Stomach (tissue), 8 donors: ENCODE measurements at regions not wholly inside any gene's neighbourhood (a gene's known extent, or its start where the extent isn't known, plus 50 kb on each side); places are given as distances from the start of the nearest gene placed in this dataset.
"Not testable (repeated sequence)": the region's sequence is repeated elsewhere in the genome, so short reads cannot be mapped to it uniquely, and the experiment has no call there.

Source experiments
- DNase-seq, 2 donors: peaks; one replicate each; pipeline versions ENCODE4 v3.0.0 to v3.0.0-alpha.2; 2013 to 2019
- H3K27ac ChIP-seq, 5 donors: fragments of 200-600 bp in 4 of 5; sonication (generic) in 4 of 5; one replicate each; pipeline ENCODE4 v1.5.1; 2013 to 2019; ENCODE audit warnings: mild to moderate bottlenecking in 1 of 5, moderate library complexity in 1 of 5
- H3K27me3 ChIP-seq, 3 donors: fragments of 200-600 bp; sonication (generic); one replicate each; pipeline ENCODE4 v1.5.1; 2017 to 2019; ENCODE audit warnings: mixed run types in 1 of 3
- H3K36me3 ChIP-seq, 4 donors: fragments of 200-600 bp; sonication (generic); 1 replicate in 3 of 4; 2 replicates in 1 of 4; pipeline ENCODE4 v1.5.1; 2016 to 2019
- H3K4me1 ChIP-seq, 4 donors: fragments of 200-600 bp; sonication (generic); one replicate each; pipeline ENCODE4 v1.5.1; 2016 to 2019
- H3K4me3 ChIP-seq, 4 donors: fragments of 200-600 bp; sonication (generic) in 3 of 4; one replicate each; pipeline ENCODE4 v1.5.1; 2016 to 2019; ENCODE audit warnings: mild to moderate bottlenecking in 1 of 4
- H3K9me3 ChIP-seq, 4 donors: fragments of 200-600 bp; sonication (generic); one replicate each; pipeline ENCODE4 v1.5.1; 2016 to 2019
- EP300 ChIP-seq: sonication (generic); formaldehyde crosslinking; IDR thresholded peaks from one replicate; pipeline ENCODE4 v1.6.1; 2017; ENCODE audit warnings: antibody characterized with exemption
- POLR2A ChIP-seq, 4 donors: fragments of 450-650 bp; IDR thresholded peaks; one replicate each; pipeline ENCODE4 v1.6.1; 2016; ENCODE audit warnings: antibody characterized with exemption in 4 of 4, control low read depth in 2 of 4, mild to moderate bottlenecking in 1 of 4, moderate library complexity in 1 of 4
- POLR2AphosphoS5 ChIP-seq, 3 donors: sonication (generic); formaldehyde crosslinking; IDR thresholded peaks; one replicate each; pipeline ENCODE4 v1.6.1; 2016; ENCODE audit warnings: antibody characterized with exemption in 3 of 3
- WGBS, 5 donors: extraction: QIAGEN DNeasy Blood & Tissue Kit in 3 of 5; methylation state at CpG; one replicate each; pipeline versions ENCODE4 v1.1.5 to v1.1.7; 2013 to 2018; 5-methylcytosine and 5-hydroxymethylcytosine counted together
- intact Hi-C: fragments of 100-400 bp; cut with DNase I; formaldehyde crosslinking; loops from one replicate; pipeline ENCODE4 v1.15.1; 2023; ENCODE audit warnings: low total_unique reads
- TF ChIP-seq, protein P1 (sequence below), 7 experiments: fragments of 450-650 bp in 4 of 7; fragments of 200-600 bp in 3 of 7; sonication (generic) in 3 of 7; IDR thresholded peaks; one replicate each; pipeline ENCODE4 v1.5.1; 2016 to 2019; ENCODE audit warnings: antibody characterized with exemption in 7 of 7, control low read depth in 2 of 7, mild to moderate bottlenecking in 1 of 7
- donor health status: healthy with polysubstance abuse.
- donor health status: Bipolar disorder and iron deficiency.
- donor health status: healthy.

DNA sequence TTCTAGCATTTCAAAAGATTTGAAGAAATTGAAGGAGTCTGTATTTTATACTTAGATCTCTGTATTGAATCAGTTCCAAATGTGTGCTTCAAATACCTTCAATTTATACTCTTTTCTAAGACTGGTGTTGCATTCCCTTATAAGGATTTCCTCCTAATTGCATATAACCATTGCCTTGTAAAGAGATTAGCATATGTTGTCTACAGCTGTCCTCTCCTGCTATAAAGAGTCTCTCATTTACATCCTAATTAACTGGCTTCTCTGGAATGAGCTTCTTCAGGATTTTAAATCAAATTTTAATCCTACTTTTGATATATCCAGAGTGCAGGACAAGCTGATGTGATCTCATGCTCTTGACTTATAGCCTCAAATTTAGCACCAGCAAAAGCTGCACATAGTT is 957.3 kb downstream of the XPNPEP1 start:
- intact Hi-C loops, result no loop called here
- TF ChIP-seq POLR2A (IDR thresholded peaks at IDR 0.05) (no peak), EP300 (no peak)
- Histone ChIP-seq H3K36me3 (no peaks in the 10 kb centered on the region), H3K27me3 (no peaks in the 10 kb centered on the region), H3K4me1 (no peaks in the 10 kb centered on the region), H3K27ac (no peak overlapping the region), H3K9me3 (no peaks in the 10 kb centered on the region), H3K4me3 (no peak overlapping the region)
- no peak for DNase-seq

DNA sequence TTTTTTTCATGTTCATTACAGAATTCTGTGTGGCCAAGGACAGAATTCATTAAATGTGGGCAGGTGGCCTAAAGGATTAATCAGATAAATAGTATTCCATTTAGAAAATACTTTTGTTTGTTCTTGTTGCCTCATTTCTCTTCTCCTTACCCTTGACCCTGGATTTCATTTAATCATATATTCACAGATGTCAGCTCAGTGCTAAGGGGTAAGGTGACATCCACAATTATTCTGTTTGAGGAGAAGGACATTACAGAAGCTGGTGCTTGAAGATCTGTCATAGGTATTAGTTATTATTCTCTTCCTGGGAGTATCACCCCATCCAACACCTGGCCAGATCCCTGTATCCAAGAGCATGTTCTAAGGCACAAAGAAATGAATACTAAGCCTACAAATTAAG is 961.1 kb downstream of the XPNPEP1 start:
- intact Hi-C loops, result no loop called here
- H3K9me3 ChIP-seq, result no peaks in the 10 kb centered on the region
- H3K4me1 ChIP-seq, result no peaks in the 10 kb centered on the region
- no peaks in the 10 kb centered on the region for H3K36me3 ChIP-seq
- DNase-seq, result no peak
- TF ChIP-seq POLR2AphosphoS5 (IDR thresholded peaks at IDR 0.05) (no peak), POLR2A (IDR thresholded peaks at IDR 0.05) (no peak), EP300 (no peak)
- TF ChIP-seq, protein P1, sequence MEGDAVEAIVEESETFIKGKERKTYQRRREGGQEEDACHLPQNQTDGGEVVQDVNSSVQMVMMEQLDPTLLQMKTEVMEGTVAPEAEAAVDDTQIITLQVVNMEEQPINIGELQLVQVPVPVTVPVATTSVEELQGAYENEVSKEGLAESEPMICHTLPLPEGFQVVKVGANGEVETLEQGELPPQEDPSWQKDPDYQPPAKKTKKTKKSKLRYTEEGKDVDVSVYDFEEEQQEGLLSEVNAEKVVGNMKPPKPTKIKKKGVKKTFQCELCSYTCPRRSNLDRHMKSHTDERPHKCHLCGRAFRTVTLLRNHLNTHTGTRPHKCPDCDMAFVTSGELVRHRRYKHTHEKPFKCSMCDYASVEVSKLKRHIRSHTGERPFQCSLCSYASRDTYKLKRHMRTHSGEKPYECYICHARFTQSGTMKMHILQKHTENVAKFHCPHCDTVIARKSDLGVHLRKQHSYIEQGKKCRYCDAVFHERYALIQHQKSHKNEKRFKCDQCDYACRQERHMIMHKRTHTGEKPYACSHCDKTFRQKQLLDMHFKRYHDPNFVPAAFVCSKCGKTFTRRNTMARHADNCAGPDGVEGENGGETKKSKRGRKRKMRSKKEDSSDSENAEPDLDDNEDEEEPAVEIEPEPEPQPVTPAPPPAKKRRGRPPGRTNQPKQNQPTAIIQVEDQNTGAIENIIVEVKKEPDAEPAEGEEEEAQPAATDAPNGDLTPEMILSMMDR (IDR thresholded peaks at IDR 0.05), result no peak
- no peaks in the 10 kb centered on the region for H3K27me3 ChIP-seq
- no peak overlapping the region for H3K4me3 ChIP-seq
- H3K27ac ChIP-seq, result no peak overlapping the region

DNA sequence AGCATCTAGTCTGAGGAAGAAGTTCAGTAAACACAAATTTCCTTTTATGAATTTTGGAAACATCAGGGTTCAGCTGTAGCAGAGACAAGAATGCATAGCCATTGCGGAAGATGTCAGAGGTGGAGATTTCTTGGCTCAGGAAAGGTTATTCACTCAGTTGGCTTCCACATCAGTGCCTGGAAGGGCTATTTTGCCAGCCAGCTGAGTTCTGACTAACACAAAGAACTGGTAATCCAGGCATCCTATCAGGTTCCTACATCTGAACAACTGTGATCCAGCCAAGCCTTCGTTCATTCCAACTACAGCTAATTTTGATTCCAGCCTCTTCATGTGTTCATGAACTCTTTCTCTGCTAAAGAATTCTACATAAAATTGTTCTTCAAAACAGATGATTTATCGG is 965.6 kb downstream of the XPNPEP1 start:
- Histone ChIP-seq H3K4me1 (no peaks in the 10 kb centered on the region), H3K27ac (no peak overlapping the region), H3K4me3 (no peak overlapping the region), H3K9me3 (peaks cover 0 to 8% (median 0%) of the 10 kb centered on the region in 4 donors), H3K27me3 (no peaks in the 10 kb centered on the region), H3K36me3 (no peaks in the 10 kb centered on the region)
- 60 to 79% (median 76%) methylated on average over 3 of the region's 3 CpGs for WGBS, 5 donors
- no peak for DNase-seq
- intact Hi-C loops, result no loop called here
- TF ChIP-seq, protein P1 (IDR thresholded peaks at IDR 0.05), result no peak
- TF ChIP-seq EP300 (no peak), POLR2AphosphoS5 (IDR thresholded peaks at IDR 0.05) (no peak), POLR2A (IDR thresholded peaks at IDR 0.05) (no peak)

DNA sequence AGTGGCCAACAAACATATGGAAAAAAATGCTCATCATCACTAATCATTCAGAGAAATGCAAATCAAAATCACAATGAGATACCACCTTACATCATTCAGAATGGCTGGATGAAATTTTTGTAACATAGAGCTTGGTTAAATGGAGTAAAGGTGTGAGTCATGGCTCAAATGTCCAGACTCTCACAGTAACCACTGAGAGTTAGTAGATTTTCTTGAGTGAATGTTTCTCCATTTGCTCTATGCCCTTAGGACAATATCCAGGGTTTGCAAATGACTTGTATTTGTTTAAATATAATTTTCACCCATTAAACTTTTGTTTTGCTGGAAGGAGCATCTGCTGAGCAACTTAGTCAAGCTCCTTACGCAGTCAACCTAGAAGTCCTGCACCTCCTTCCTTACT is 967.2 kb downstream of the XPNPEP1 start:
- H3K27ac ChIP-seq, result no peak overlapping the region
- peaks cover 0 to 12% (median under 1%) of the 10 kb centered on the region in 4 donors for H3K9me3 ChIP-seq
- H3K4me1 ChIP-seq, result no peaks in the 10 kb centered on the region
- no peak for DNase-seq
- no peaks in the 10 kb centered on the region for H3K36me3 ChIP-seq
- WGBS, 5 donors, result 75 to 97% (median 90%) methylated on average over 1 of the region's 1 CpG
- TF ChIP-seq POLR2A (IDR thresholded peaks at IDR 0.05) (no peak), EP300 (no peak), POLR2AphosphoS5 (IDR thresholded peaks at IDR 0.05) (no peak)
- TF ChIP-seq, protein P1 (IDR thresholded peaks at IDR 0.05), result no peak
- no peaks in the 10 kb centered on the region for H3K27me3 ChIP-seq
- intact Hi-C loops, result no loop called here
- no peak overlapping the region for H3K4me3 ChIP-seq

DNA sequence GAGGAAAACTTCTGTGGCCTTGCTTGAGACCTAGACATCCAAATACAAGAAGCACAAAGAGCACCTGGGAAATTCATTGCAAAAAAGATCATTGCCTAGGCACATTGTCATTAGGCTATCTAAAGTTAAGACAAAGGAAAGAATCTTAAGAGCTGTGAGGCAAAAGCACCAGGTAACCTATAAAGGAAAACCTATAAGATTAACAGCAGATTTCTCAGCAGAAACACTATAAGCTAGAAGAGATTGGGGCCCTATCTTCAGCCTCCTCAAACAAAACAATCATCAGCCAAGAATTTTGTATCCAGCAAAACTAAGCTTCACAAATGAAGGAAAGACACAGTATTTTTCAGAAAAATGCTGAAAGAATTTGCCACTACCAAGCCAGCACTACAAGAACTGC is 1003.3 kb downstream of the XPNPEP1 start:
- H3K9me3 ChIP-seq, result peaks cover 0 to 21% (median 12%) of the 10 kb centered on the region in 4 donors
- H3K4me3 ChIP-seq, intact Hi-C loops, H3K27me3 ChIP-seq, H3K4me1 ChIP-seq, DNase-seq, H3K27ac ChIP-seq, H3K36me3 ChIP-seq: not testable (repeated sequence)

DNA sequence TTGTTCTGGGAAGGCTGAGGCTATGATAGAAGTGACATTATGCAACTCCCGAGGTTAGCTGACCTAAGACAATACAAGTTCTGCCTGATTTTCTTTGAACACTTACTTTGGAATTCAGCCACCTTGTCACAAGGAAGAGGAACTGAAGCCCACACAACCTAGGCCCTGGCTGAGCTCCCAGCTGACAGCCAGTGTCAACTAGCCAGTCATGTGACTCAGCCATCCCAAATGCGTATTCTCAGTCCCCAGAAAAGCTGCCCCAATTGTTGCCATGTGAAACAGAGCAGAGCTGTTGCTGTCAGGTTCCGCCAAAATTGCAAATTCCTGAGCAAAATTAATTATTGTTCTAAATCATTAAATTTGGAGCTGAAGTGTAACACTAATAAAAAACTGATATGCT is 1010.0 kb downstream of the XPNPEP1 start:
- H3K27me3 ChIP-seq, result peaks cover 0 to 9% (median 8%) of the 10 kb centered on the region in 3 donors
- no peak for DNase-seq
- H3K36me3 ChIP-seq, result no peaks in the 10 kb centered on the region
- H3K4me3 ChIP-seq, result no peak overlapping the region
- TF ChIP-seq, protein P1 (IDR thresholded peaks at IDR 0.05), result no peak
- TF ChIP-seq POLR2AphosphoS5 (IDR thresholded peaks at IDR 0.05), result no peak
- TF ChIP-seq POLR2A (IDR thresholded peaks at IDR 0.05), result no peak
- no peak for TF ChIP-seq EP300
- H3K9me3 ChIP-seq, result no peaks in the 10 kb centered on the region
- no peak overlapping the region for H3K27ac ChIP-seq
- H3K4me1 ChIP-seq, result peaks cover 4 to 11% (median 9%) of the 10 kb centered on the region in 4 donors
- WGBS, 5 donors, result 56 to 73% (median 62%) methylated on average over 3 of the region's 3 CpGs
- intact Hi-C loops, result no loop called here
